ENCODE measurements at regions not wholly inside any gene's neighbourhood (a gene's known extent, or its start where the extent isn't known, plus 50 kb on each side); places are given as distances from the start of the nearest gene placed in this dataset.
"Not testable (repeated sequence)": the region's sequence is repeated elsewhere in the genome, so short reads cannot be mapped to it uniquely, and the experiment has no call there.

DNA sequence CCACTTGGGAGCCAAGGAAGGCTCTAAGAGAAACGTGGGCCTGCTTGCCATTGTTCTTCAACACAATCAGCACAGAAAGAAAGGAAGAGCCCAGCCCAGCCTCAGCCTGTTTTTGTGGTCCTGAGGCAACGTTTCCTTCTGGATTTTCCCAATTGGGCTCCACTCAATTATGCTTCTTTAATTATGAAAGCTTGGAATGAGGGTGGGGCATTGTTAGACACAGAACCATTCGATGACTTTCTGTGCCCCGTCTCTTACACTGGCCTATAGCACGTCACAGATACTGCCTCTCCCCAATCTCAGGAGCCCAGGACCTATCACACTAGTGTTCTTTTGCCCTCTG, 207.4 kb downstream of the ZFP36L2 start:
- DNase-seq (ENCODE audit: low read depth), result no peak

- DNase-seq (ENCODE audit: low read depth), result no peak
These were observed 208.0 kb downstream of the ZFP36L2 start for GRCh38 chr2:43018179-43019024.

- no peak for DNase-seq (ENCODE audit: low read depth)
These were observed 212.5 kb downstream of the ZFP36L2 start for GRCh38 chr2:43013821-43014345.

- DNase-seq (ENCODE audit: low read depth), result no peak
These were observed 213.4 kb downstream of the ZFP36L2 start for GRCh38 chr2:43012966-43013365.

DNA sequence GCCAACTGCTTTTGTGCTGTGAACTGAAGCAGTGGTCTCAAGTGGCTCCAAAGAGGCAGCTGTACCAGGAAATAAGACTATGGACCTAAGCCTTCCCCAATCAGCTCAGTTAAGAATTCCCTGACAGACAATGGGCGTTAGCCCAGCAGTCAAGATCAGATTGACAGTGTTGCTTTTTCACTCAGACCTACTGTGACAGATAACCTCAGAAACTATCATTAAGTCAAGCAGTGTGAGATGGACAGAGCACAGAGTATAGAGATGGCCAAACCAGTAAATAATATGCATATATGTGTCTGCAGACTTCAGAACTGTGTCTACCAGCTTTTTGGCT, 215.3 kb downstream of the ZFP36L2 start:
- no peak for DNase-seq (ENCODE audit: low read depth)

GRCh38 chr2:43010438-43011157, 215.8 kb downstream of the ZFP36L2 start:
- DNase-seq (ENCODE audit: low read depth), result no peak

DNA sequence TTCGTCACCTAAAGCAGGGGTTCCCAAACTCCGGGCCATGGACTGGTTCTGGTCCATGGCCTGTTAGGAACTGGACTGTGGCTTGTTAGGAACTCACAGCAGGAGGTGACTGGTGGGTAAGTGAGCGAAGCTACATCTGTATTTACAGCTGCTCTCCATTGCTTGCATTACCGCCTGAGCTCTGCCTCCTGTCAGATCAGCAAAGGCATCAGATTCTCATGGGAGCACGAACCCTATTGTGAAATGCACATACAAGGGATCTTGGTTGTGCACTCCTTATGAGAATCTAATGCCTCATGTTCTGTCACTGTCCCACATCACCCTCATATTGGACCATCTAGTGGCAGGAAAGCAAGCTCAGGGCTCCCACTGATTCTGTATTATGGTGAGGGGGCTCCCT, 217.0 kb downstream of the ZFP36L2 start:
- no peak for DNase-seq (ENCODE audit: low read depth)

- DNase-seq (ENCODE audit: low read depth), result no peak
These were observed 216.0 kb upstream of the HAAO start for GRCh38 chr2:43008388-43008787.

GRCh38 chr2:43007901-43008300, 215.5 kb upstream of the HAAO start:
- DNase-seq (ENCODE audit: low read depth), result no peak

DNA sequence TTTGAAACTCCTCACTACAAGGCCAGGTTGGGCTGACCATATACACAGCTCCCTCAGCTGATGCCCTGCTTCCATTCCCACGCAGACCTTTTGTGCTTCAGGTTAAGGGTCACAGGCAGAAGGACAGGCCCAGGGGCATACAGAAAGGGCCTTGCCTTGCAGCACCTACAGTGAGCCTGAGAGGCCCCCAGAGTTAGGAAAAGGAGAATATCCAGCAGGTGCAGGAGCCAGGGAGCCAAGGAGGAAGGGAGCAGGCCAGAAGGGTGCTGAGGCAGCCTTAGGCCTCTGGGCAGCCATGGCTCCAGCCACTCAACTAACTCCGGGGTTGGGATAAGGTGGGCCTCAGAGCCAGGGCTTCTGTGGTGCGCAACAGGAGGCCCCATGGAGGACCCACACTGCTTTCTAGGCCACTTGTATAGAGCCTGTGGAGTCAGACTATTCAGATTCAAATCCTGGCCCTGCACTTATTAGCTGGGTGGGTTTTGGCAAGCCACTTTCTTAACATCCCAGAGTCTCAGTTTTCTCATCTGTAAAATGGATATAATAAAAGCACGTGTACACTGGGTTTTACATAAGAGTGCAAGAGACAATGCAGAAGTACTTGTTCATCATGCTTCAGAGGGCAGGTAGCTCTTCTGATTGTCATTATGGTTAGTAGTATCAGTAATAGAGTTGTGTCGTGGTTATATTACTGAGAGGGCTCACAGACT, 214.6 kb upstream of the HAAO start:
- no peak for DNase-seq (ENCODE audit: low read depth)

DNA sequence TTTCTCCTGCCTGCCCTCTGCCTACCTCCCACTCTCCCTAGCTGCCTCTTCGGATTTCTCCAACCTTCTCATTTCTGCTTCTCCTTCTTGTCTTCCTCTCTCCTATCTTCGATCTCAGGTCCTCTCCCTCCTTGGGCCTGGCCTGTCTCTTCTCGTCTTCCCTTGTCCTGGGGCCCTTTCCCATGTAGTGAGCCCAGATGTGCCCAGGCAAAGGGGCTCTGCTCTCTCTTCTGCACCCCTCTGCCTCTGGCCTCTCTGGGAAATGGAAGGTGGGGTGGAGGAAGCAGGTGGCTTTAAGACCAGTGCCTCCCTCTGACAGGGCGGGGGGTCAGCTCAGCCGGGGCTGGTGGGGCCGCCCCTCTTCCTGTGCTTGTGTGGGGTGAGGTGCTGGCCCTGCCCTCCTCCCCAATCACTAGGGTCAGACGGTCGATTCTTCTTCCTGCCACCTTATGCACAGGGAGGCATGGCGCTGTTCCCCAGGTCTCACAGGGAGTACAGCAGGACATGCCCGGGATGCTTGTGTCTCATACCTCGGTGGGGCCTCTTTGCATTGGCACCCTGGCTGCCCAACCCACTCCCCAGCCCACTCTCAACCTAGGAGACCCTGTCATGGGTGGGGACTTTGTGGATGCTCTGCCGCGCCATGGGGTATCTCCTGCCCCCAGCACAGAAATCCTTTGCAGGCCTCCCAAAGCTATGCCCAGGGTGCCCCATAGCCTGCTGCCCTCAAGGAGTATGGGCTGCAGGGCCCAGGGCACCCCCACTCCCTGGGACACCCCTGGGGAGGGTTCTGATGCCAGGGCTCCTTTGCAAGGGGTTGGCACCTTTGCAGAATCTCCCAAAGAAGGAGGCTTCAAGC, 213.8 kb upstream of the HAAO start:
- DNase-seq (ENCODE audit: low read depth), result no peak

GRCh38 chr2:43005245-43005974, 213.0 kb upstream of the HAAO start:
- no peak for DNase-seq (ENCODE audit: low read depth)

DNA sequence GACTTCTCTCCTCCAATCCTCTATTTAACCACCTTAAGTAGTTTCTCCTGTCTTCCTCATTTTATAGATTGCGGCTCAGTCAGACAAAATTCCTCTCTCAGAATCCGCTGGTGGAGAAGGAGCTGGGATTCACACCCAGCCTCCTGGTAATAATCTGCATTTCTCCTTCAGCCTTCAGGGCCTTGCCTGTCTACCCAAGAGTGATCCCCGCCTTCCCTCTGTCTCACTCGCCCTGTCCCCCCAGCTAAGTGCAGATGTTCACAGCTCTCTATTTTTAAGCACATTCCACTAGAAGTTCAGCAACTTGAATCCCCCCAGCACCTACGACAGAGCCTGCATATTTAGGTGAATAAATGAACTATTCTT, 212.5 kb upstream of the HAAO start:
- no peak for DNase-seq (ENCODE audit: low read depth)

- DNase-seq (ENCODE audit: low read depth), result not testable (repeated sequence)
These were observed 211.9 kb upstream of the HAAO start for GRCh38 chr2:43004126-43004865.

DNA sequence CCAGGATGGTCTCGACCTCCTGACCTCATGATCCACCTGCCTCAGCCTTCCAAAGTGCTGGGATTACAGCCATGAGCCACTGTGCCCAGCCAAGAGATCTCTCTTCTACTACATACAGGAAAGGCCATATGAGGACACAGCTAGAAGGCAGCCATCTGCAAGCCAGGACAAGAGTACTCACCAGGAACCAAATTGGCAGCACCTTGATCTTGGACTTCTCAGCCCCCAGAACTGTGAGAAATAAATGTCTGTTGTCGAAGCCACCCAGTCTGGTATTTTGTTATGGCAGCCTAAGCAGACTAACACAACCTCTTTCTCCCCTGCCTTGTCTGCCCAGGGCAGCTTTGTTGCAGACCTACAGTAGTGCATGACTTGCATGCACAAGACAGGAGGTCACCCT, 211.3 kb upstream of the HAAO start:
- no peak for DNase-seq (ENCODE audit: low read depth)

DNA sequence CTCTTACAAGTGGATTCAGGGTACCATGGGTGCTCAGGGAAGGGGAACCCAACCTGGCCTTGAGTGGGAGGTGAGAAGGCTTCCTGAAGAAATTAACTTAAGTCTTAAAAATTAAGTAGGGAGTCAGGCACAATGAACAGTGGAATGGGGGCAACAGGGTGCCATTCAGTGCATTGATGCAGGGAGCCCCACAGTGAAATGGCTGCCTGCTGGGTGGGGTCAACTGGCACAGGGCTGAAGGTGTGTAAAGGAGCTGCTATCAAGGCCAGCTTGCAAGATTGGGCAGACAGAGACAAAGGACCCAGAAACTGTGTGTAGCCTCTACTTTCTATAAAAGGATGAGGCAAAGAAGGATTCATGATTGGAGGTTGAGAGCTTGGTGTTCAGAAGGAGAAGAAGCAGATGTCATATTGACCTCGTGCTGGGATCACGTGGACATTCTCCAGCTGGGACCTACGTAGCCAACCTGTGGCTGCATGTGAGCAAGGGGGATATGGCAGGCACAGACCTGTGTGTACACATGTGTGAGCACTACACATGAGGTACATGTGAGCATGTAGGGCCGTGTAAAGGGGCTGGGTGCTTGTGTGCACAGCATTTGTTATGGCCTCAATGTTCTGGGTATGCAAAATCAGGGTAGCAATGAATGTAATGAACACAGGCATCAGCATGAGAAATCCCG, 209.5 kb upstream of the HAAO start:
- no peak for DNase-seq (ENCODE audit: low read depth)

- DNase-seq (ENCODE audit: low read depth), result no peak
These were observed 208.6 kb upstream of the HAAO start for GRCh38 chr2:43001055-43001378.

- no peak for DNase-seq (ENCODE audit: low read depth)
These were observed 208.1 kb upstream of the HAAO start for GRCh38 chr2:43000242-43001054.

DNA sequence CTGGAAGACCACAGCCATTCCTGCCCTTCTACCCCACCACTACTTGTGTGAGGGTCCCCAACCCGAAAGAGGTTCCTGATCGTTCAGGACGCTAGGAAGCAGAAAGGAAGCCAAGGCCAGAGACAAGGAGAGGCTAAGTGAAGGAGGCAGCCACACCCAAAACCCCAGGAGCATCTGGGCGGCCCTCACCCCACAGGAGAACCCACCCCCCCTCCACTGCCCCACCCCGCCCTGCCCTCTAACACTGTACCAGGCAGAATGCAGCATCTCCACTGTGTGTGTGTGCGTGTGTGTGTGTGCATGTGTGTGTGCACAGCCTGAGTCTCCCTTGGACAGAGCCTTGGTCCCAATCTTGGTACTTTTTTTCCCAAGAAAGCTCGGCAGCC, 207.5 kb upstream of the HAAO start:
- no peak for DNase-seq (ENCODE audit: low read depth)
